HL-60/S4 (cell line): ENCODE measurements at regions not wholly inside any gene's neighbourhood (a gene's known extent, or its start where the extent isn't known, plus 50 kb on each side); places are given as distances from the start of the nearest gene placed in this dataset.
"Not testable (repeated sequence)": the region's sequence is repeated elsewhere in the genome, so short reads cannot be mapped to it uniquely, and the experiment has no call there.

Experiments
- in situ Hi-C: fragments of 300-500 bp; cut with MboI; formaldehyde crosslinking; loops from 2 replicates; pipeline ENCODE4 v1.14.3; 2022; ENCODE audit warnings: low sequenced_read_pairs

GRCh38 chr5:1731855-1732237, 67.8 kb downstream of the MRPL36 start:
- in situ Hi-C loops, result not testable (repeated sequence)

- in situ Hi-C loops, result no loop called here
Measured at GRCh38 chr5:1731091-1731639, 68.5 kb downstream of the MRPL36 start.

- in situ Hi-C loops, result no loop called here
Measured at GRCh38 chr5:1730487-1730847, 69.2 kb downstream of the MRPL36 start.

- in situ Hi-C loops, result no loop called here
Measured at GRCh38 chr5:1729641-1730486, 69.8 kb downstream of the MRPL36 start.

- in situ Hi-C loops, result no loop called here
Measured at GRCh38 chr5:1728846-1729245, 70.8 kb downstream of the MRPL36 start.

GRCh38 chr5:1727571-1727970, 72.1 kb downstream of the MRPL36 start:
- in situ Hi-C loops, result no loop called here

GRCh38 chr5:1726956-1727355, 72.7 kb downstream of the MRPL36 start:
- in situ Hi-C loops, result no loop called here

GRCh38 chr5:1726469-1726865, 73.2 kb downstream of the MRPL36 start:
- in situ Hi-C loops, result no loop called here

- in situ Hi-C loops, result no loop called here
Measured at GRCh38 chr5:1725641-1726468, 73.8 kb downstream of the MRPL36 start.

- in situ Hi-C loops, result no loop called here
Measured at GRCh38 chr5:1724822-1725602, 74.6 kb downstream of the MRPL36 start.

- in situ Hi-C loops, result no loop called here
Measured at GRCh38 chr5:1723957-1724821, 75.4 kb downstream of the MRPL36 start.

GRCh38 chr5:1723476-1723875, 76.2 kb downstream of the MRPL36 start:
- in situ Hi-C loops, result no loop called here

GRCh38 chr5:1722877-1723276, 76.8 kb downstream of the MRPL36 start:
- in situ Hi-C loops, result no loop called here

- in situ Hi-C loops, result no loop called here
Measured at GRCh38 chr5:1720396-1721110, 79.1 kb downstream of the MRPL36 start.

- in situ Hi-C loops, result no loop called here
Measured at GRCh38 chr5:1719860-1720259, 79.8 kb downstream of the MRPL36 start.

- in situ Hi-C loops, result no loop called here
Measured at GRCh38 chr5:1718669-1719068, 81.0 kb downstream of the MRPL36 start.

GRCh38 chr5:1710091-1710490, 89.5 kb downstream of the MRPL36 start:
- in situ Hi-C loops, result not testable (repeated sequence)

GRCh38 chr5:1709171-1709803, 90.3 kb downstream of the MRPL36 start:
- in situ Hi-C loops, result no loop called here

- in situ Hi-C loops, result no loop called here
Measured at GRCh38 chr5:1708592-1709141, 91.0 kb downstream of the MRPL36 start.
